Right lobe of liver (tissue), 6 donors: ENCODE measurements at regions not wholly inside any gene's neighbourhood (a gene's known extent, or its start where the extent isn't known, plus 50 kb on each side); places are given as distances from the start of the nearest gene placed in this dataset.
A peak's percentile ranks its signal among the peaks of the same experiment; 100 is the strongest.

Experiments used
- ATAC-seq, 4 donors: fragments of 200-7000 bp; cut with Tn5 transposase; one replicate each; pipeline ENCODE4 v1.9.1; 2020; ENCODE audit warnings: mild to moderate bottlenecking in 4 of 4, moderate library complexity in 4 of 4
- DNase-seq, 3 donors: peaks; one replicate each; pipeline ENCODE4 v3.0.0-alpha.2; 2020
- H3K27ac ChIP-seq, 3 donors: fragments of 200-600 bp; one replicate each; pipeline ENCODE4 v1.8.0; 2022
- H3K27me3 ChIP-seq, 2 donors: fragments of 200-600 bp; one replicate each; pipeline ENCODE4 v1.8.0; 2022
- H3K36me3 ChIP-seq, 4 donors: fragments of 200-600 bp; sonication (generic) in 1 of 4; one replicate each; pipeline versions ENCODE4 v1.5.1 to v1.8.0; 2017 to 2022; ENCODE audit warnings: control low read depth in 1 of 4
- H3K4me1 ChIP-seq, 4 donors: fragments of 200-600 bp; sonication (generic) in 1 of 4; one replicate each; pipeline versions ENCODE4 v1.5.1 to v1.8.0; 2017 to 2022; ENCODE audit warnings: control low read depth in 1 of 4
- H3K4me3 ChIP-seq, 3 donors: fragments of 200-600 bp; one replicate each; pipeline ENCODE4 v1.8.0; 2022
- H3K9me3 ChIP-seq, 4 donors: fragments of 200-600 bp; sonication (generic) in 1 of 4; one replicate each; pipeline versions ENCODE4 v1.5.1 to v1.8.0; 2017 to 2022; ENCODE audit warnings: control low read depth in 1 of 4
- POLR2A ChIP-seq: fragments of 450-650 bp; IDR thresholded peaks from one replicate; pipeline ENCODE4 v1.6.1; 2017; ENCODE audit warnings: antibody characterized with exemption, mild to moderate bottlenecking
- WGBS: methylation state at CpG from one replicate; pipeline ENCODE4 v1.1.6; 2018; ENCODE audit warnings: low coverage, low lambda C conversion rate; ENCODE audit not compliant: insufficient coverage; ENCODE audit errors: missing lambda C conversion rate; 5-methylcytosine and 5-hydroxymethylcytosine counted together
- intact Hi-C, 2 donors: fragments of 100-400 bp; cut with DNase I; formaldehyde crosslinking; loops; one replicate each; pipeline versions ENCODE4 v1.11.2 to v1.14.1; 2022
- TF ChIP-seq, protein P1 (sequence below), 4 donors: fragments of 200-600 bp in 3 of 4; fragments of 450-650 bp in 1 of 4; IDR thresholded peaks; one replicate each; pipeline versions ENCODE4 v1.5.1 to v1.8.0; 2016 to 2022; ENCODE audit warnings: antibody characterized with exemption in 4 of 4, mild to moderate bottlenecking in 2 of 4
- donor health status: DM: no; HTN: yes; CAD: no.
- donor health status: DM: no; HTN: no; CAD: no.
- donor health status: DM: no; HTN: no; CAD: no.
- donor health status: DM: no; HTN: yes; CAD: no.
- donor health status: DM: no; HTN: yes; CAD: no.

DNA sequence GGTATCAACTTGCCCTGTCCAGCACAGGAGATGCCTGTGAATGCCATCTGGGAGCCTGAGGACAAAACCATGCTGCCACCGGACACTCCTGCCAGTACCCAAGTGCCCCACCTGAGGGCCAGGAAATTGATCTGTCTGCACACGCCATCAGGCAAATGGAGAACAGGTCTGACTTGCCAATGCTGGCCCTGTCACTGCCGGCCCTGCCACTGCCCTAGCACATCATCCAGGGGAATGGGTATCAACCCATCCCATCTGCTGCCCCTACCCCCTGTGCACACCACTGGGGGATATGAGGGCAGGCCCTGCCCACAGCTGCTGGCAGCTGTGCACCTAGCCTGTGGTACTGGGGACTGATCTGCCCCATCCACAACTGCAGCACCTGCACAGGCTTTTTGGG is 1081.6 kb upstream of the EYS start:
- no peaks in the 10 kb centered on the region for H3K36me3 ChIP-seq
- H3K4me1 ChIP-seq: no peaks in the 10 kb centered on the region
- intact Hi-C loops: no loop called here
- peak in 1 of 4 donors; percentile 29 for ATAC-seq
- no peak for DNase-seq
- H3K9me3 ChIP-seq: no peaks in the 10 kb centered on the region
- H3K27me3 ChIP-seq: no peaks in the 10 kb centered on the region
- no peak overlapping the region for H3K27ac ChIP-seq
- no peak overlapping the region for H3K4me3 ChIP-seq
- TF ChIP-seq, protein P1, sequence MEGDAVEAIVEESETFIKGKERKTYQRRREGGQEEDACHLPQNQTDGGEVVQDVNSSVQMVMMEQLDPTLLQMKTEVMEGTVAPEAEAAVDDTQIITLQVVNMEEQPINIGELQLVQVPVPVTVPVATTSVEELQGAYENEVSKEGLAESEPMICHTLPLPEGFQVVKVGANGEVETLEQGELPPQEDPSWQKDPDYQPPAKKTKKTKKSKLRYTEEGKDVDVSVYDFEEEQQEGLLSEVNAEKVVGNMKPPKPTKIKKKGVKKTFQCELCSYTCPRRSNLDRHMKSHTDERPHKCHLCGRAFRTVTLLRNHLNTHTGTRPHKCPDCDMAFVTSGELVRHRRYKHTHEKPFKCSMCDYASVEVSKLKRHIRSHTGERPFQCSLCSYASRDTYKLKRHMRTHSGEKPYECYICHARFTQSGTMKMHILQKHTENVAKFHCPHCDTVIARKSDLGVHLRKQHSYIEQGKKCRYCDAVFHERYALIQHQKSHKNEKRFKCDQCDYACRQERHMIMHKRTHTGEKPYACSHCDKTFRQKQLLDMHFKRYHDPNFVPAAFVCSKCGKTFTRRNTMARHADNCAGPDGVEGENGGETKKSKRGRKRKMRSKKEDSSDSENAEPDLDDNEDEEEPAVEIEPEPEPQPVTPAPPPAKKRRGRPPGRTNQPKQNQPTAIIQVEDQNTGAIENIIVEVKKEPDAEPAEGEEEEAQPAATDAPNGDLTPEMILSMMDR (IDR thresholded peaks at IDR 0.05): no peak
- WGBS: no CpG with 5 or more reads among the region's 3 CpGs

DNA sequence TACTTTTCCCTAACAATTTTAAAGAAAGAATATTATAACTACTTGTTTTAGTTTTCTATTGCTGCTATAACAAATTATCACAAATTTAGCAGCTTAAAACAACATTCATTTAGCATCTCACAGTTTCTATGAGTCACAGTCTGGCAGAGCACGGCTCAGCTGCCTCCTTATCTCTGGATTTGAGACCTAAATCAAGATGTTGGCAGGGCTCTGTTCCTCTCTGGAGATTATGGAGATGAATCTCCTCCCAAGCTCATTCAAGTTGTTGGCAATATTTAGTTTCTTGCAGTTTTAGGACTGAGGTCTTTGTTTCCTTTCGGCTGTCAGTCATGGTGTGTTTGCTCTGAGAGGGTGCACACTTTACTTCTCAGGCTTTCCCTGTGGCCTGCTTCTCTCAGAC is 1065.8 kb upstream of the EYS start:
- no peak for ATAC-seq
- 38% methylated on average over 2 of the region's 2 CpGs for WGBS
- DNase-seq: no peak
- H3K27ac ChIP-seq: no peak overlapping the region
- no peaks in the 10 kb centered on the region for H3K27me3 ChIP-seq
- no peaks in the 10 kb centered on the region for H3K4me1 ChIP-seq
- no peaks in the 10 kb centered on the region for H3K36me3 ChIP-seq
- H3K9me3 ChIP-seq: no peaks in the 10 kb centered on the region
- intact Hi-C loops: no loop called here
- H3K4me3 ChIP-seq: no peak overlapping the region
- TF ChIP-seq, protein P1 (IDR thresholded peaks at IDR 0.05): no peak
- no peak for TF ChIP-seq POLR2A

DNA sequence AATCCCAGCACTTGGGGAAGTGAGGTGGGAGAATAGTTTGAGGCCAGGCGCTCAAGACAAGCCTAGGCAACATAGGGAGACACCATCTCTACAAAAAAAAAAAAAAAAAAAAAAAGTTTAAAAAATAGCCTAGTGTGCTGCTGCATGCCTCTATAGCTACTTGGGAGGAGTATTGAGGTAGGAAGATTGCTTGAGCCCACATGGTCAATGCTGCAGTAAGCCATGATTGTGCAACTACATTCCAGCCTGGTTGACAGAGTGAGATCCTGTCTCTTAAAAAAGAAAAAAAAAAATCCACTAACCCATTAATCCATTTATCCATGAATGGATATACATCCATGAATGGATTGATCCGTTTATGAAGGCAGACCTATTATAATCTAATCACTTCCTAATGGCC is 1064.6 kb upstream of the EYS start:
- Histone ChIP-seq H3K27ac (no peak overlapping the region), H3K9me3 (no peaks in the 10 kb centered on the region), H3K4me1 (no peaks in the 10 kb centered on the region), H3K27me3 (no peaks in the 10 kb centered on the region), H3K36me3 (no peaks in the 10 kb centered on the region), H3K4me3 (no peak overlapping the region)
- TF ChIP-seq POLR2A: no peak
- TF ChIP-seq, protein P1 (IDR thresholded peaks at IDR 0.05): no peak
- DNase-seq (no peak), ATAC-seq (no peak)
- intact Hi-C loops: no loop called here
- 51% methylated on average over 2 of the region's 2 CpGs for WGBS

DNA sequence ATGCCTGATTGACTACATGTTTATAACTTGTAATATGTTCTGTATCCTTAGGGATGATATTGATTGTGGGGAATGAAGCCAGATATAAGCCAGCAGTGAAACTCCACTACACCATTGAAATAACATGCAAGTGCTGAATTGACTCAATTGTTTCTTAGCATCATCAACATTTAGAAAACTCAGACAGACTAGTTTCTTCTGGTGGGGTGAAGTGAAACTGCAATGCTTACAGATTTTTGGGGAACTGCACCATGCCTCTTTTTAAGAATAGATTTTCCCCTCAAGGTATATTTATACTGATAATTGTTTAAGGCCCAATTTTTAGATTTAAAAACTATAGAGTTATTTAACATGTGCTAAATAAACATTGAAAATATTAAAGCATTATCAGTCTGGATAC is 1044.6 kb upstream of the EYS start:
- DNase-seq: no peak
- Histone ChIP-seq H3K36me3 (no peaks in the 10 kb centered on the region), H3K27me3 (no peaks in the 10 kb centered on the region), H3K4me1 (no peaks in the 10 kb centered on the region), H3K9me3 (no peaks in the 10 kb centered on the region), H3K4me3 (no peak overlapping the region), H3K27ac (no peak overlapping the region)
- ATAC-seq: no peak
- intact Hi-C loops: no loop called here
- TF ChIP-seq, protein P1 (IDR thresholded peaks at IDR 0.05): no peak
- TF ChIP-seq POLR2A: no peak

DNA sequence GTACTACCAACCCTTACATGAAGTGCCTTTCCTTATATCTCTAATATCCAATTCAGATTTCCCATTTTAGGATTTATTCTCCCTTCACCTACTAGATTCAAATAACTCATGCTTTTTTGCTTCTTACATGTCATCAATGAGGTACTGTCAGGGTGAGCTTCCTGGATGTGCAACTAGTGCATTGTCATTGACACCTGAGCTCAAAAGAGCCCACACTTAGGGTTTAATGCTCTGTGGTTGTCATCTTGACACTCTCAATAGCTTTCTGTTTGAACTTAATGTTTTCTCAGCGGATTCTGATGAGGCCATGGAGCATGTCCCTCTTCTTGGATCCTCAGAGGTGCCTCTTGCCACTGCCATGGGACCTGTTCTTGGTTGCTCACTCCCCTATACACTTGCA is 1033.3 kb upstream of the EYS start:
- Histone ChIP-seq H3K27ac (no peak overlapping the region), H3K4me1 (no peaks in the 10 kb centered on the region), H3K4me3 (no peak overlapping the region), H3K27me3 (no peaks in the 10 kb centered on the region), H3K9me3 (no peaks in the 10 kb centered on the region), H3K36me3 (no peaks in the 10 kb centered on the region)
- WGBS: 13% methylated on average over 1 of the region's 1 CpG
- DNase-seq: no peak
- ATAC-seq: no peak
- no peak for TF ChIP-seq POLR2A
- TF ChIP-seq, protein P1 (IDR thresholded peaks at IDR 0.05): no peak
- intact Hi-C loops: no loop called here
